Keratinocyte (primary cell): ENCODE measurements at regions not wholly inside any gene's neighbourhood (a gene's known extent, or its start where the extent isn't known, plus 50 kb on each side); places are given as distances from the start of the nearest gene placed in this dataset.

ENCODE experiments used
- DNase-seq: peaks from one replicate; pipeline ENCODE4 v3.0.0-alpha.2; 2011; ENCODE audit warnings: low read depth, missing footprints, low spot score
- FAIRE-seq: peaks from 2 replicates; lab custom pipeline; 2011; peaks lifted over from hg19 to GRCh38; lab: Jason Lieb, UNC
- H2AFZ ChIP-seq: 2 replicates; pipeline ENCODE4 v1.6.0; 2012; ENCODE audit warnings: low read length, control low read depth, inconsistent platforms; ENCODE audit not compliant: control insufficient read depth
- H3K27ac ChIP-seq: 2 replicates; pipeline ENCODE4 v1.5.1; 2011; ENCODE audit warnings: low read length; ENCODE audit not compliant: control insufficient read depth, insufficient read depth
- H3K27me3 ChIP-seq: 3 replicates; pipeline ENCODE4 v1.6.0; 2011; ENCODE audit warnings: low read length; ENCODE audit not compliant: control insufficient read depth, insufficient read depth; ENCODE audit errors: extremely low read depth
- H3K36me3 ChIP-seq, 2 experiments: 2 replicates in 1 of 2; 3 replicates in 1 of 2; pipeline ENCODE4 v1.5.1; 2011; ENCODE audit warnings: low read length in 2 of 2, mild to moderate bottlenecking in 1 of 2; ENCODE audit not compliant: control insufficient read depth in 2 of 2, insufficient read depth in 2 of 2; ENCODE audit errors: extremely low read depth in 1 of 2
- H3K4me1 ChIP-seq: 3 replicates; pipeline ENCODE4 v1.5.1; 2011; ENCODE audit warnings: low read length; ENCODE audit not compliant: control insufficient read depth, insufficient read depth; ENCODE audit errors: extremely low read depth
- H3K4me2 ChIP-seq: 3 replicates; pipeline ENCODE4 v1.6.0; 2011; ENCODE audit warnings: low read depth, low read length; ENCODE audit not compliant: control insufficient read depth, insufficient read depth; ENCODE audit errors: extremely low read depth
- H3K4me3 ChIP-seq, 3 experiments: fragments of 200-600 bp in 1 of 3; sonication (generic) in 1 of 3; 2 replicates in 2 of 3; 3 replicates in 1 of 3; pipeline ENCODE4 v1.5.1; 2011 to 2016; ENCODE audit warnings: low read length in 3 of 3, mild to moderate bottlenecking in 3 of 3, control low read depth in 2 of 3, inconsistent platforms in 1 of 3, low read depth in 1 of 3, mixed read lengths in 1 of 3, mixed run types in 1 of 3, moderate library complexity in 1 of 3; ENCODE audit not compliant: control insufficient read depth in 2 of 3, insufficient read depth in 2 of 3; ENCODE audit errors: extremely low read depth in 1 of 3
- H3K79me2 ChIP-seq: 2 replicates; pipeline ENCODE4 v1.6.0; 2012; ENCODE audit warnings: low read length; ENCODE audit not compliant: control insufficient read depth, insufficient read depth
- H3K9ac ChIP-seq: 3 replicates; pipeline ENCODE4 v1.6.0; 2011; ENCODE audit warnings: low read length; ENCODE audit not compliant: control insufficient read depth, insufficient read depth; ENCODE audit errors: extremely low read depth
- H3K9me1 ChIP-seq: 3 replicates; pipeline ENCODE4 v1.6.0; 2011; ENCODE audit warnings: low read length; ENCODE audit not compliant: control insufficient read depth, insufficient read depth; ENCODE audit errors: extremely low read depth
- H3K9me3 ChIP-seq: 2 replicates; pipeline ENCODE4 v1.5.1; 2012; ENCODE audit warnings: low read depth, low read length; ENCODE audit not compliant: control insufficient read depth
- H4K20me1 ChIP-seq: 3 replicates; pipeline ENCODE4 v1.6.0; 2011; ENCODE audit warnings: low read length; ENCODE audit not compliant: control insufficient read depth, insufficient read depth; ENCODE audit errors: extremely low read depth
- CTCF ChIP-seq, 3 experiments: IDR thresholded peaks in 1 of 3; conservative IDR thresholded peaks in 1 of 3; optimal IDR thresholded peaks in 1 of 3; 2 replicates in 2 of 3; 3 replicates in 1 of 3; pipeline versions ENCODE3 to v1.5.1; 2011; ENCODE audit warnings: low read length in 3 of 3, mild to moderate bottlenecking in 3 of 3, moderate library complexity in 2 of 3, control low read depth in 1 of 3, inconsistent platforms in 1 of 3; ENCODE audit not compliant: insufficient read depth in 2 of 3; ENCODE audit errors: extremely low read depth in 1 of 3
- EZH2 ChIP-seq: IDR thresholded peaks from one replicate; pipeline ENCODE4 v1.6.1; 2012; ENCODE audit warnings: inconsistent platforms, mild to moderate bottlenecking, low read length, moderate library complexity
- dilution Hi-C: fragments of 300-500 bp; cut with MboI; formaldehyde crosslinking; loops from one replicate; pipeline ENCODE4 v1.7.0; 2020; ENCODE audit warnings: low sequenced_read_pairs; ENCODE audit not compliant: extremely low pct_ligation_motif_present

- dilution Hi-C loops = no loop called here
- Histone ChIP-seq H3K79me2 (no peaks in the 10 kb centered on the region), H3K9me3 (no peaks in the 10 kb centered on the region), H3K4me2 (no peak overlapping the region), H3K9me1 (no peaks in the 10 kb centered on the region), H3K27me3 (peaks cover 17% of the 10 kb centered on the region), H3K9ac (no peak overlapping the region), H2AFZ (no peak overlapping the region), H3K4me1 (no peaks in the 10 kb centered on the region), H4K20me1 (no peaks in the 10 kb centered on the region), H3K27ac (no peak overlapping the region), H3K36me3 (no peaks in the 10 kb centered on the region), H3K4me3 (no peak overlapping the region)
- FAIRE-seq (no peak), DNase-seq (no peak)
- no peak for TF ChIP-seq EZH2
- no peak for TF ChIP-seq CTCF (optimal IDR thresholded peaks at IDR 0.05 in 1 of 3, IDR thresholded peaks at IDR 0.05 in 1 of 3, conservative IDR thresholded peaks at IDR 0.05 in 1 of 3; ENCODE audit: extremely low read depth in 1 of 3, insufficient read depth in 2 of 3, low read length in 3 of 3)
Measured at GRCh38 chrX:140088438-140088837, 123.1 kb upstream of the CXorf66 start.

- H3K9ac ChIP-seq = no peak overlapping the region
- H3K4me2 ChIP-seq = no peak overlapping the region
- no peaks in the 10 kb centered on the region for H3K9me1 ChIP-seq
- no peaks in the 10 kb centered on the region for H3K36me3 ChIP-seq
- no peak overlapping the region for H3K4me3 ChIP-seq
- DNase-seq = no peak
- FAIRE-seq = no peak
- no peaks in the 10 kb centered on the region for H4K20me1 ChIP-seq
- dilution Hi-C loops = no loop called here
- no peaks in the 10 kb centered on the region for H3K79me2 ChIP-seq
- H3K4me1 ChIP-seq = no peaks in the 10 kb centered on the region
- H3K27ac ChIP-seq = no peak overlapping the region
- H3K27me3 ChIP-seq = peaks cover 17% of the 10 kb centered on the region
- H2AFZ ChIP-seq = no peak overlapping the region
- no peaks in the 10 kb centered on the region for H3K9me3 ChIP-seq
- TF ChIP-seq EZH2 (no peak), CTCF (optimal IDR thresholded peaks at IDR 0.05 in 1 of 3, IDR thresholded peaks at IDR 0.05 in 1 of 3, conservative IDR thresholded peaks at IDR 0.05 in 1 of 3; ENCODE audit: extremely low read depth in 1 of 3, insufficient read depth in 2 of 3, low read length in 3 of 3) (no peak)
Measured at GRCh38 chrX:140087875-140088274, 122.6 kb upstream of the CXorf66 start.
